ENCODE measurements at regions not wholly inside any gene's neighbourhood (a gene's known extent, or its start where the extent isn't known, plus 50 kb on each side); places are given as distances from the start of the nearest gene placed in this dataset.
A peak's percentile ranks its signal among the peaks of the same experiment; 100 is the strongest.

DNA sequence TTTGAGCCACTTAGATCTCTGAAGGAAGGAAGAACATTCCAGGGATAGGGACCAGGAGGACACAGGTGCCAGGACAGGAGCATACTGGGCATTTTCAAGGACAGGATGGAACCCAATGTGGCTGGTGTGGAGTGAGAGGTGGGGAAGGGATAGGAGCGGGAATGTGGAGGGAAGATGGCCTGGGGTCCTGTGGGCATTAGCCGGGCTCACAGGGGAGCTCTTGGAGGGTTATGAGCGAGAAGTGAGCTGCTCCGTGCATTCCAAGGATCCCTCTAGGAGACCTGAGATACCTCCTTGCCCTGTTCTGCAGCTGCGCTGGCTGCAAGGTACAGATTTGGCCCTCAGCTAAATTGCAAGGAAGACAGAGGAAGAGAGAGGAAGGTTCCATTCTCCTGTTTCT, 87.5 kb downstream of the IER5 start:
- WGBS, 2 donors = 96 to 98% methylated on average over 5 of the region's 5 CpGs
- no peaks in the 10 kb centered on the region for H3K9me3 ChIP-seq
- no peak for DNase-seq
- no peaks in the 10 kb centered on the region for H3K4me1 ChIP-seq
- no peak overlapping the region for H3K27ac ChIP-seq
- H3K27me3 ChIP-seq = no peaks in the 10 kb centered on the region
- TF ChIP-seq, protein P1, sequence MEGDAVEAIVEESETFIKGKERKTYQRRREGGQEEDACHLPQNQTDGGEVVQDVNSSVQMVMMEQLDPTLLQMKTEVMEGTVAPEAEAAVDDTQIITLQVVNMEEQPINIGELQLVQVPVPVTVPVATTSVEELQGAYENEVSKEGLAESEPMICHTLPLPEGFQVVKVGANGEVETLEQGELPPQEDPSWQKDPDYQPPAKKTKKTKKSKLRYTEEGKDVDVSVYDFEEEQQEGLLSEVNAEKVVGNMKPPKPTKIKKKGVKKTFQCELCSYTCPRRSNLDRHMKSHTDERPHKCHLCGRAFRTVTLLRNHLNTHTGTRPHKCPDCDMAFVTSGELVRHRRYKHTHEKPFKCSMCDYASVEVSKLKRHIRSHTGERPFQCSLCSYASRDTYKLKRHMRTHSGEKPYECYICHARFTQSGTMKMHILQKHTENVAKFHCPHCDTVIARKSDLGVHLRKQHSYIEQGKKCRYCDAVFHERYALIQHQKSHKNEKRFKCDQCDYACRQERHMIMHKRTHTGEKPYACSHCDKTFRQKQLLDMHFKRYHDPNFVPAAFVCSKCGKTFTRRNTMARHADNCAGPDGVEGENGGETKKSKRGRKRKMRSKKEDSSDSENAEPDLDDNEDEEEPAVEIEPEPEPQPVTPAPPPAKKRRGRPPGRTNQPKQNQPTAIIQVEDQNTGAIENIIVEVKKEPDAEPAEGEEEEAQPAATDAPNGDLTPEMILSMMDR (IDR thresholded peaks at IDR 0.05) = no peak
- no peak for TF ChIP-seq POLR2A (IDR thresholded peaks at IDR 0.05)
- H3K4me3 ChIP-seq (replicated peaks in 1 of 3) = no peak overlapping the region
- H3K36me3 ChIP-seq = no peaks in the 10 kb centered on the region
- intact Hi-C loops (cut with DNase I) = no loop called here

DNA sequence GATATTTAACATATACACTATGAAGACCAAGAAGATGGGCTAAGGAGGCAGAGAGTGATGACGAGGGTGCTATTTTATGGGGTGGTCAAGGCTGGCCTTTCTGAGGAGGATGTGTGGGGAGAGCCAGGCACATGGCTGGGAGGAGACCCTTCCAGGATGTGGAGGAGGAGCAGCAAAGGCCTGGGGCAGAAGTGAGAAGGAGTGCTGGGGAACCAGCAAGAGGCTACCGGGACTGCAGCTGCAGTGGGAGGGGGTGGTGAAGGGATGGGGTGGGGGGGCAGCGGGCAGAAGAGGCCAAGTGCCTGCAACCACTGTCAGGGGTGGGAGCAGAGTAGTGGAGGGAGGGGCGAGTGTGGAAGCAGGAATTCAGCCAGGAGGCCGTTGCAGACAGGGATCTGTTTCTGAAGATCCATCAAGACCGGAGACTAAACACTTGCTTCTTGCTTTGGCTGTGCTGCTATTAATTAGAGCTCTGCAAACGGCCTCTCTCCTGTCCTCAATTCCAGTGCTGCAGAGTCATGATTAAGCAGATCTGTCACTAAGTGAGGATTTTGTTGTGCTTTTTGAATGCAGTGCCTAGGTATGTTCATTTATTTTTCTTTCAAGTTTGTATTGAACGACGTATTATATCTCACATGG, 89.9 kb downstream of the IER5 start:
- no peak for DNase-seq
- intact Hi-C loops (cut with DNase I) = no loop called here
- Histone ChIP-seq H3K27ac (no peak overlapping the region), H3K4me3 (replicated peaks in 1 of 3) (no peak overlapping the region), H3K27me3 (no peaks in the 10 kb centered on the region), H3K4me1 (no peaks in the 10 kb centered on the region), H3K9me3 (no peaks in the 10 kb centered on the region), H3K36me3 (no peaks in the 10 kb centered on the region)
- no peak for TF ChIP-seq POLR2A (IDR thresholded peaks at IDR 0.05)
- TF ChIP-seq, protein P1 (IDR thresholded peaks at IDR 0.05) = no peak
- WGBS, 2 donors = 60 to 62% methylated on average over 9 of the region's 9 CpGs

DNA sequence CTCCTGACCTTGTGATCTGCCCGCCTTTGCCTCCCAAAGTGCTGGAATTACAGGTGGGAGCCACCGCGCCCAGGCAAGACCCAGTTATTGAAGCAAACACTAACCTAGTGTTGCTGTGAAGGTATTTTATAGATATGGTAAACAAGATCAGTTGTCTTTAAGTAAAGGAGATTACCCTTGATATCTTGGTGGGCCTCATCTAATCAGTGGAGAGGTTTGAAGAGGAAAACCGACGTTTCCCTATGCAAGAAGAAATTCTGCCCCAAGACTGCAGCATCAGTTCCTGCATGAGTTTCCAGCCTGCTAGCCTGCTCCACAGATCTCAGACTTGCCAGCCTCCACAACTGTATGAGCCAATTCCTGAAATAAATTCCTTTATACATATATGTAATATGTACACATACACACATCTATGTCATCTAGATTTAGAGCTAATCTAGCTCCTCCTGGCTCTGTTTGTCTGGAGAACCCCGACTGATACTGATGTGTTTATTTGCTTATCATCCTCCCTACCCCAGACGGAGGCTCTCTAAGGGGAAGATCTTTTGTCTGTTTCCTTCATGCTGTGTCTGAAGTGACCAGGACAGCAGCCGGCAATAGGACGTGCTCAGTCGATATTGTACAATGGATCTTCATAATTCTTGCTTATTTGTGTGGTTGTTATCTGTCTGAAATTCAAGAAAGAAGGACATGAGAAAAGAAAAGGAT, 90.9 kb downstream of the IER5 start:
- H3K36me3 ChIP-seq = no peaks in the 10 kb centered on the region
- no peaks in the 10 kb centered on the region for H3K9me3 ChIP-seq
- intact Hi-C loops (cut with DNase I) = no loop called here
- no peak overlapping the region for H3K27ac ChIP-seq
- TF ChIP-seq POLR2A (IDR thresholded peaks at IDR 0.05) = no peak
- TF ChIP-seq, protein P1 (IDR thresholded peaks at IDR 0.05) = no peak
- H3K4me1 ChIP-seq = no peaks in the 10 kb centered on the region
- no peak for DNase-seq
- no peak overlapping the region for H3K4me3 ChIP-seq (replicated peaks in 1 of 3)
- no peaks in the 10 kb centered on the region for H3K27me3 ChIP-seq
- WGBS, 2 donors = 74 to 77% methylated on average over 10 of the region's 10 CpGs

DNA sequence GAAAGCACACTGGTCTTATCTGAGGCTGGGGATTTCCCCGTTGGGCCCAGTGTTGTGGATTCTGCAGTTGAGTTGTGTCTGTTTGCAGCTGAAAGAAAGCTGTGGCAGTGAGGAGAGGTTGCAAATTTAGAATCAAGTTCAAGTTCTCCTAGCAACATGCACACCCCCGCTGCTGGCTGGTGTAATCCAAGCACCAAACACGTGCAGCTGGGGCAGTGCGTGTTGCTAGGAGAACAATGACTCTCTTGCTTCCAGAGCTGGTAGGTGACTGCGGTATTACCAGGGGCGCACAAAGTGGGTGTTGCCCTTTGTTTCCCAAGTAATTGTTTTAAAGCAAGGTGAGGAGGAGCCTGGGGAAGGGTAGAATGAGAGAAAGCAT, 91.5 kb downstream of the IER5 start:
- peak in 1 of 2 donors; percentile 18 for DNase-seq
- WGBS, 2 donors = 31 to 34% methylated on average over 6 of the region's 6 CpGs
- Histone ChIP-seq H3K4me3 (replicated peaks in 1 of 3) (no peak overlapping the region), H3K27ac (no peak overlapping the region), H3K27me3 (no peaks in the 10 kb centered on the region), H3K4me1 (no peaks in the 10 kb centered on the region), H3K36me3 (no peaks in the 10 kb centered on the region), H3K9me3 (no peaks in the 10 kb centered on the region)
- intact Hi-C loops (cut with DNase I) = no loop called here
- TF ChIP-seq, protein P1 (IDR thresholded peaks at IDR 0.05) = no peak
- no peak for TF ChIP-seq POLR2A (IDR thresholded peaks at IDR 0.05)

GRCh38 chr1:181180407-181181031, 92.0 kb downstream of the IER5 start:
- intact Hi-C loops (cut with DNase I) = no loop called here
- Histone ChIP-seq H3K4me3 (replicated peaks in 1 of 3) (no peak overlapping the region), H3K27me3 (no peaks in the 10 kb centered on the region), H3K9me3 (no peaks in the 10 kb centered on the region), H3K4me1 (no peaks in the 10 kb centered on the region), H3K27ac (no peak overlapping the region), H3K36me3 (no peaks in the 10 kb centered on the region)
- TF ChIP-seq, protein P1 (IDR thresholded peaks at IDR 0.05) = no peak
- no peak for TF ChIP-seq POLR2A (IDR thresholded peaks at IDR 0.05)
- 64 to 71% methylated on average over 11 of the region's 11 CpGs for WGBS, 2 donors
- no peak for DNase-seq

Measured in thyroid gland (tissue), 4 donors.